GM23338 (cell line): ENCODE measurements at regions not wholly inside any gene's neighbourhood (a gene's known extent, or its start where the extent isn't known, plus 50 kb on each side); places are given as distances from the start of the nearest gene placed in this dataset.

Source experiments
- CREB1 ChIP-seq: fragments of 250-450 bp; sonication (Bioruptor Pico); IDR thresholded peaks from 2 replicates; pipeline ENCODE4 v1.5.0; 2020; ENCODE audit warnings: low read depth, mild to moderate bottlenecking, moderate library complexity
- CTCF ChIP-seq, 2 experiments: fragments of 200-600 bp in 1 of 2; sonication (generic) in 1 of 2; conservative IDR thresholded peaks; 2 replicates each; pipeline versions ENCODE4 v1.5.1 to v1.6.1; 2016 to 2017; ENCODE audit warnings: antibody characterized with exemption in 2 of 2, low read depth in 2 of 2, mild to moderate bottlenecking in 2 of 2, moderate library complexity in 1 of 2
- ETS1 ChIP-seq: IDR thresholded peaks from 2 replicates; pipeline ENCODE4 v1.6.1; 2016; ENCODE audit warnings: antibody characterized with exemption
- EZH2 ChIP-seq: fragments of 200-600 bp; sonication (generic); IDR thresholded peaks from one replicate; pipeline ENCODE4 v1.8.0; 2017; ENCODE audit warnings: antibody characterized with exemption, mild to moderate bottlenecking, low read depth; ENCODE audit not compliant: unreplicated experiment
- EZH2phosphoT487 ChIP-seq: fragments of 200-600 bp; sonication (generic); IDR thresholded peaks from one replicate; pipeline ENCODE4 v1.8.1; 2018; ENCODE audit warnings: antibody characterized with exemption; ENCODE audit not compliant: unreplicated experiment
- JUNB ChIP-seq: IDR thresholded peaks from one replicate; pipeline ENCODE4 v1.6.1; 2016; ENCODE audit warnings: antibody characterized with exemption; ENCODE audit not compliant: unreplicated experiment
- POLR2AphosphoS5 ChIP-seq: IDR thresholded peaks from 2 replicates; pipeline ENCODE4 v1.6.1; 2016; ENCODE audit warnings: antibody characterized with exemption, low read depth
- REST ChIP-seq: IDR thresholded peaks from one replicate; pipeline ENCODE4 v1.6.1; 2018; ENCODE audit warnings: antibody characterized with exemption; ENCODE audit not compliant: unreplicated experiment
- STAT1 ChIP-seq: IDR thresholded peaks from one replicate; pipeline ENCODE4 v1.6.1; 2016; ENCODE audit warnings: antibody characterized with exemption; ENCODE audit not compliant: unreplicated experiment
- ZNF114 ChIP-seq: fragments of 250-450 bp; sonication (Bioruptor Pico); IDR thresholded peaks from 2 replicates; pipeline ENCODE4 v1.5.0; 2020; ENCODE audit warnings: mild to moderate bottlenecking, moderate library complexity

GRCh38 chr11:57094181-57094935 lies 87.4 kb upstream of the LRRC55 start:
- no peak for TF ChIP-seq CTCF (conservative IDR thresholded peaks at IDR 0.05; ENCODE audit: low read depth in 2 of 2)
- TF ChIP-seq EZH2 = no peak
- TF ChIP-seq EZH2phosphoT487 = no peak
- no peak for TF ChIP-seq STAT1
- no peak for TF ChIP-seq POLR2AphosphoS5
- TF ChIP-seq ETS1 = no peak
- TF ChIP-seq ZNF114 (CRISPR knock-in tag) = no peak
- TF ChIP-seq CREB1 (CRISPR knock-in tag) = no peak
- TF ChIP-seq REST = no peak
- TF ChIP-seq JUNB = no peak
